ENCODE measurements at regions not wholly inside any gene's neighbourhood (a gene's known extent, or its start where the extent isn't known, plus 50 kb on each side); places are given as distances from the start of the nearest gene placed in this dataset.

DNA sequence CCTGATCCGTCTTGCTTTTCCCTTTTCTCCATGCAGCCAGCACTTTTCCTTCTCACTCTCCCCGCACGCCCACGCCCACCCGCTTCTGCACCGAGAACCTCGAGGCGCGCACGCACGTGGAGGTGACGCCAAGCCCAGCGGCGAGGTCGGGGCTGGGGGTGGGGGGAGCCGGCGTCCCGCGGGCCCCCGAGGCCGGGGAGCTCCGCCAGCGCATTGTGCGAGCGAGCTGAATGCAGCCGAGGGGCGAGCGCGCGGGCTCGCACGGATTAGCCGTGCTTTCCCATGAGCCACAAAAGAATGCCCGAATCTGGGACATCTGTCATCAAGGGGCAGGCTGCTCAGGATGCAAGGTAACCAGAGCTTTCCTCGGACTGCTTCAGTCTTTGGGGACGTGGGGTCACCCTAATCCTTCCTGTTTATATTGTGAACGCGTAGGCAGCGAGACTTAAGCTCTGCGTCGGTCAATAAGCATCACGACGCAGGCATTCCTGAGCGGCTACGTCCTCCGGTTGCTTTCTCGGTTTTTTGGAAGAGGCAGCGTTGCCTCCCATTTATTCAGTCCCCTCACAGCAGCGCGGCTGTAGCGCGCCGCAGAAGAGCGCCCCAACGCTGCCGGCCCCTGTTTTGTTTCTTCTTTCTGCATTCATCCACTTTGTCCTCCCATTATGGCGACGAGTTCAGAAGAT lies 67.3 kb upstream of the AKT3 start:
- TF ChIP-seq GABPA (IDR thresholded peaks at IDR 0.05; ENCODE audit: low read depth) (no peak), SIN3A (IDR thresholded peaks at IDR 0.05; ENCODE audit: borderline replicate concordance, low read depth, low read length) (no peak), EP300 (IDR thresholded peaks at IDR 0.05; ENCODE audit: borderline replicate concordance in 1 of 2, low read depth in 1 of 2, low read length in 1 of 2) (no peak)
- TF ChIP-seq, protein P1, sequence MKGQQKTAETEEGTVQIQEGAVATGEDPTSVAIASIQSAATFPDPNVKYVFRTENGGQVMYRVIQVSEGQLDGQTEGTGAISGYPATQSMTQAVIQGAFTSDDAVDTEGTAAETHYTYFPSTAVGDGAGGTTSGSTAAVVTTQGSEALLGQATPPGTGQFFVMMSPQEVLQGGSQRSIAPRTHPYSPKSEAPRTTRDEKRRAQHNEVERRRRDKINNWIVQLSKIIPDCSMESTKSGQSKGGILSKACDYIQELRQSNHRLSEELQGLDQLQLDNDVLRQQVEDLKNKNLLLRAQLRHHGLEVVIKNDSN (IDR thresholded peaks at IDR 0.05; ENCODE audit: borderline replicate concordance, low read depth) = no peak
- TF ChIP-seq, protein P2, sequence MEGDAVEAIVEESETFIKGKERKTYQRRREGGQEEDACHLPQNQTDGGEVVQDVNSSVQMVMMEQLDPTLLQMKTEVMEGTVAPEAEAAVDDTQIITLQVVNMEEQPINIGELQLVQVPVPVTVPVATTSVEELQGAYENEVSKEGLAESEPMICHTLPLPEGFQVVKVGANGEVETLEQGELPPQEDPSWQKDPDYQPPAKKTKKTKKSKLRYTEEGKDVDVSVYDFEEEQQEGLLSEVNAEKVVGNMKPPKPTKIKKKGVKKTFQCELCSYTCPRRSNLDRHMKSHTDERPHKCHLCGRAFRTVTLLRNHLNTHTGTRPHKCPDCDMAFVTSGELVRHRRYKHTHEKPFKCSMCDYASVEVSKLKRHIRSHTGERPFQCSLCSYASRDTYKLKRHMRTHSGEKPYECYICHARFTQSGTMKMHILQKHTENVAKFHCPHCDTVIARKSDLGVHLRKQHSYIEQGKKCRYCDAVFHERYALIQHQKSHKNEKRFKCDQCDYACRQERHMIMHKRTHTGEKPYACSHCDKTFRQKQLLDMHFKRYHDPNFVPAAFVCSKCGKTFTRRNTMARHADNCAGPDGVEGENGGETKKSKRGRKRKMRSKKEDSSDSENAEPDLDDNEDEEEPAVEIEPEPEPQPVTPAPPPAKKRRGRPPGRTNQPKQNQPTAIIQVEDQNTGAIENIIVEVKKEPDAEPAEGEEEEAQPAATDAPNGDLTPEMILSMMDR (IDR thresholded peaks at IDR 0.05) = peak; percentile 35; the same call in 1 of the 2 replicates
- TF ChIP-seq, protein P3, sequence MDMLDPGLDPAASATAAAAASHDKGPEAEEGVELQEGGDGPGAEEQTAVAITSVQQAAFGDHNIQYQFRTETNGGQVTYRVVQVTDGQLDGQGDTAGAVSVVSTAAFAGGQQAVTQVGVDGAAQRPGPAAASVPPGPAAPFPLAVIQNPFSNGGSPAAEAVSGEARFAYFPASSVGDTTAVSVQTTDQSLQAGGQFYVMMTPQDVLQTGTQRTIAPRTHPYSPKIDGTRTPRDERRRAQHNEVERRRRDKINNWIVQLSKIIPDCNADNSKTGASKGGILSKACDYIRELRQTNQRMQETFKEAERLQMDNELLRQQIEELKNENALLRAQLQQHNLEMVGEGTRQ (IDR thresholded peaks at IDR 0.05; ENCODE audit: borderline replicate concordance, low read depth, low read length) = no peak
